ENCODE measurements at regions not wholly inside any gene's neighbourhood (a gene's known extent, or its start where the extent isn't known, plus 50 kb on each side); places are given as distances from the start of the nearest gene placed in this dataset.

DNA sequence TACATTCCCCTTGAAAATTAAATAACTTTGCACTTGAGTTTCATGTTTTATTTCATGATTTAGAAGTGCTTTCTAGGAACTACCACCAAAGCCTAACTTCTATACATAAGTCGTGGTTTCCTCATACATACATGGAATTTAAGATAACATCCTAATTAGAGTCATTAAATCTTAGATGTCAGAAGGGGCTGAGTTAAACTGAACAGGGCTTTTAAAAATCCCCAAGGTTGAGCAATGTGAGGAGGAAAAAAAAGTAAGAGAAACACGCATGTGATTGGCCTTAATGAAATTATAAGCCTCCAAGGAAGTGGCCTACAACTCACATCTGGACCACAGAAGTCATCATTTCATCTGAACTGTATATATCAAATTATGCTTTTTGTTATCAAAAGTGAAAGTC lies 303.1 kb upstream of the SEMA6D start:
- no peak overlapping the region for H3K27ac ChIP-seq (ENCODE audit: low read depth, low read length)
- peaks cover 7% of the 10 kb centered on the region; the same call in 1 of the 2 replicates for H3K4me1 ChIP-seq (ENCODE audit: control insufficient read depth, insufficient read depth, low read length)
- H3K9me3 ChIP-seq (ENCODE audit: control insufficient read depth, insufficient read depth, low read depth, low read length): no peaks in the 10 kb centered on the region

DNA sequence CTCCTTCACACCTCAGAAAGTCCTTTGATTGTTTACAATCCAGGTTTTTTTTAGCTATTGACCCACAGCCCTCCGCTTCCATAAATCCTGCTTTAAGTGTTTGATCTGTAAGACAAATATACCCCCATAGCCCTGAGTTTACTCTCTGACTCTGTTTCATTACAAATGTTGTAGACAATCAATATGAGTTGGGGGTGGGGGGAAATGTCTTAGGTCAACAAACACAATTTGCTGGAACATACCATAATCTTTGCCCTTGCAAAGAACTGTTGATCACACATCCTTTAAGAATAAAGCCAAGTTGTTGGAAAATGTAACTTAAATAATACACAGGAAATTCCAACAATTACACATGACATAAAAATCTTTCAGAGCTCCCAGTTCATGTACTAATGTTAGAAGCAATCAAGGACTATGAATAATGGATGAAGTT lies 301.8 kb upstream of the SEMA6D start:
- Histone ChIP-seq H3K9ac (ENCODE audit: low read length) (no peak overlapping the region), H3K4me3 (ENCODE audit: low read depth, low read length) (no peak overlapping the region), H3K9me3 (ENCODE audit: control insufficient read depth, insufficient read depth, low read depth, low read length) (no peaks in the 10 kb centered on the region), H3K4me1 (ENCODE audit: control insufficient read depth, insufficient read depth, low read length) (peaks cover 7% of the 10 kb centered on the region; the same call in 1 of the 2 replicates), H3K27ac (ENCODE audit: low read depth, low read length) (no peak overlapping the region), H3K27me3 (ENCODE audit: control insufficient read depth, insufficient read depth, low read length) (no peaks in the 10 kb centered on the region), H3K36me3 (ENCODE audit: control insufficient read depth, insufficient read depth, low read length) (no peaks in the 10 kb centered on the region)

More for the DNA sequence above, 303.1 kb upstream of the SEMA6D start:
- no peaks in the 10 kb centered on the region for H3K27me3 ChIP-seq (ENCODE audit: control insufficient read depth, insufficient read depth, low read length)
- no peaks in the 10 kb centered on the region for H3K36me3 ChIP-seq (ENCODE audit: control insufficient read depth, insufficient read depth, low read length)
- H3K9ac ChIP-seq (ENCODE audit: low read length): no peak overlapping the region
- H3K4me3 ChIP-seq (ENCODE audit: low read depth, low read length): no peak overlapping the region

DNA sequence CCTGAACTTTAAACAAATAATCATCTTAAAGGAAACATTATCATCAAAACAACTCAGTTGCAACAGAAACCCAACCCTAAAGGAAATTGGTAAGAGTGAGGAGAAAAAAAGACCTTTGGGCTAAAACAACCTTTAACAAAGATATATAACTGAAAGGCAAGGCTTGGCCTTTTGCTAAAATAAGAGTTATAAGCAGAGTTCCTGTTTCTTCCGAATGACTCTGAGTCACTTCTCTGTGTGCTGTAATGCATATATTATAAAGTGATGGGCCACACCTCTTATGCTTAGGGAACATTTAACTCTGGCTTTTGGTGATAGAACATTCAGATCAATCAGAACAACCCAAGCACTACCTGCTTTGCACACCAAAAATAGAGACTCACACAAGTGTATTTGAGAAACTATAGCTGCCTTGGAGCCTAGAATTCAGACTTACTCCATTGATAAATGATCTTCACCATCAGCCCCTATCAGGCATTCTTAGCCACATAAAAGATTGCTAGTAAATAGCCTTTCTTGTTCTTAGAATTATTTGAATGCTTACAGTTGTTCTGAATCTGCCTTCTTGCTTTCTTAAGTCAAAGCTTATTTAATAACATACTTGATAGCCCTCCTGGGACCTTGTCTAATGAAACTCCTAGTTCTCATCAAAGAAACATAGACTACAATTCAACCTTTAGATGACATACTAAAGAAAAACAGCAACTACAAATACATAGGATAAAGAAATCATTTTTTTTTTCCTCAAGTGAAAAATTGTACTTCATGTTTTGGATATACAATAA lies 294.2 kb upstream of the SEMA6D start:
- Histone ChIP-seq H3K27me3 (ENCODE audit: control insufficient read depth, insufficient read depth, low read length) (no peaks in the 10 kb centered on the region), H3K4me3 (ENCODE audit: low read depth, low read length) (no peak overlapping the region), H3K4me1 (ENCODE audit: control insufficient read depth, insufficient read depth, low read length) (no peaks in the 10 kb centered on the region), H3K36me3 (ENCODE audit: control insufficient read depth, insufficient read depth, low read length) (no peaks in the 10 kb centered on the region), H3K9me3 (ENCODE audit: control insufficient read depth, insufficient read depth, low read depth, low read length) (no peaks in the 10 kb centered on the region), H3K9ac (ENCODE audit: low read length) (no peak overlapping the region), H3K27ac (ENCODE audit: low read depth, low read length) (no peak overlapping the region)

DNA sequence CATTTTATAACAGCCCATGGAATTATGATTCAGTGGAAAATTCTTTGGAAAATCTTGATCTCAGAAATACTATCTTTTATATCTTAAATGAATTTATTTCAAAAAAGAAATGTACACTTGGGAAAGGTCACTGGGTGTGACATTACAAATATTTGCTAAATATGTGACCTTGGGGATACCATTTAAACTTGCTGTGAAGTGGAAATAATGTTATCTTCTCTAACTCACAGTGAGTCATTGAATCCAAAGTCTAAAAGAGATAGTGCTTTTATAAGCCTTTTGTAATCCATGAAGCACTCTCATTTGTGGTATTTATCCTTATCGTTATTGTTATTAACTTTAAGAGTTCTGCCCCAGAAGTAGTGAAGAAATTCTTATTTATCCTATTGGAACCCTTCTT lies 289.8 kb upstream of the SEMA6D start:
- Histone ChIP-seq H3K27ac (ENCODE audit: low read depth, low read length) (no peak overlapping the region), H3K9ac (ENCODE audit: low read length) (no peak overlapping the region), H3K9me3 (ENCODE audit: control insufficient read depth, insufficient read depth, low read depth, low read length) (no peaks in the 10 kb centered on the region), H3K4me1 (ENCODE audit: control insufficient read depth, insufficient read depth, low read length) (no peaks in the 10 kb centered on the region), H3K4me3 (ENCODE audit: low read depth, low read length) (no peak overlapping the region), H3K36me3 (ENCODE audit: control insufficient read depth, insufficient read depth, low read length) (no peaks in the 10 kb centered on the region), H3K27me3 (ENCODE audit: control insufficient read depth, insufficient read depth, low read length) (no peaks in the 10 kb centered on the region)

DNA sequence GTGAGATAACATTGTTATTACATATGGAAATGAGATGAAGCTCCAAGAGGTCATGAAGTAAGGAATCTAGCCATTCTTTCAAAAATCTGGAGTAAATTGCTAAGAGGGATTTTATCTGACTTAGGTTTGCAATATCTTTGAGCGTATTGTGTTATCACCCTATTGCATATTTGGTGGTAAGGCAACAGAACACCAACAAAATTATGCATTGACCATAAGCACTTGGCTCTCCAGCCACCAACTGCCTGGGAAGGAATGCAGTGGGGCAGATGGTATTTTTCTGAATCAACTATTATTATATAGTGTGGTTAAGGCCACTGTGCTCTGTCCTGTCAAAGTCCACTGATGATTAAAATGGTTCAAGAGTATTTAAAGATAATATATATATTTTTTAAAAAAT lies 287.9 kb upstream of the SEMA6D start:
- no peak overlapping the region for H3K9ac ChIP-seq (ENCODE audit: low read length)
- no peaks in the 10 kb centered on the region for H3K4me1 ChIP-seq (ENCODE audit: control insufficient read depth, insufficient read depth, low read length)
- H3K36me3 ChIP-seq (ENCODE audit: control insufficient read depth, insufficient read depth, low read length): no peaks in the 10 kb centered on the region
- no peaks in the 10 kb centered on the region for H3K27me3 ChIP-seq (ENCODE audit: control insufficient read depth, insufficient read depth, low read length)
- H3K9me3 ChIP-seq (ENCODE audit: control insufficient read depth, insufficient read depth, low read depth, low read length): no peaks in the 10 kb centered on the region
- H3K4me3 ChIP-seq (ENCODE audit: low read depth, low read length): no peak overlapping the region
- H3K27ac ChIP-seq (ENCODE audit: low read depth, low read length): no peak overlapping the region

DNA sequence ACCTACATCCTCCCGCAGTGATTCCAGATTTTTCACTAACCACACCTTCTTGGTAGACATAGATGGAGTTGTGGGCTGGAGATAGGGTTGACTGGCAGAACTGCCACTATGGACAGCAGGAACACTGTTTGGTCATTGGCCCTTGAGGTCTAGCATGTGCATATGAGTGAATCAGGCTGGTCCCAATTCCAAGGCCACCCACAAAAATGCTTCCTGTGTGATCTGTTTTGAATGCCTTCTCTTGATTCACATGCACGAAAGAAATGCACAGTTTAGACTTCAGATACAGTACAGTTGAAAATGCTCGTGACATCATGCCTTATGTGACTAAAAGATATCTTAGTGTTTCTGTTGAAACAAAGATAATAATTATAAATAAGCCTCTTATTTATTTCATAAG lies 285.8 kb upstream of the SEMA6D start:
- no peaks in the 10 kb centered on the region for H3K9me3 ChIP-seq (ENCODE audit: control insufficient read depth, insufficient read depth, low read depth, low read length)
- H3K9ac ChIP-seq (ENCODE audit: low read length): no peak overlapping the region
- no peak overlapping the region for H3K27ac ChIP-seq (ENCODE audit: low read depth, low read length)
- H3K36me3 ChIP-seq (ENCODE audit: control insufficient read depth, insufficient read depth, low read length): no peaks in the 10 kb centered on the region
- no peaks in the 10 kb centered on the region for H3K27me3 ChIP-seq (ENCODE audit: control insufficient read depth, insufficient read depth, low read length)
- no peak overlapping the region for H3K4me3 ChIP-seq (ENCODE audit: low read depth, low read length)
- no peaks in the 10 kb centered on the region for H3K4me1 ChIP-seq (ENCODE audit: control insufficient read depth, insufficient read depth, low read length)

DNA sequence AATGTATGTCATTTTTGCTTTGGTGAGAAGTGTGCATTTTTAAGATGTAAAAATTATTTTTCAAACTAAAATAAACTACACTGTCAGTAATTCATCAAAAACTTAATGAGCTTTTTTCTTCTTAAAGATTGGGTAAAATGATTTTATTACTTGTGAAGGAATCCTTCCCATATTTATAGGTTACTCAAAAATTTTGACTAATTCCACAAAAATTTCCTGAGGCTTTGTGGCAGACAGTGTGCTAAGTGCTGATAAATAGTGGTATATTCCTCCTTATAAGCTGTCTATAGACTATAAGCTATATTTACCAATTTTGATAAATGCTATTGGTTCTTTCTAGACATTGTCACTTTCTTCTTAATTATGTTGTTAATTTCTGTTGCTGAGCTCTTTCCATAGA lies 284.5 kb upstream of the SEMA6D start:
- Histone ChIP-seq H3K4me1 (ENCODE audit: control insufficient read depth, insufficient read depth, low read length) (no peaks in the 10 kb centered on the region), H3K9ac (ENCODE audit: low read length) (no peak overlapping the region), H3K27me3 (ENCODE audit: control insufficient read depth, insufficient read depth, low read length) (no peaks in the 10 kb centered on the region), H3K4me3 (ENCODE audit: low read depth, low read length) (no peak overlapping the region), H3K9me3 (ENCODE audit: control insufficient read depth, insufficient read depth, low read depth, low read length) (no peaks in the 10 kb centered on the region), H3K27ac (ENCODE audit: low read depth, low read length) (no peak overlapping the region), H3K36me3 (ENCODE audit: control insufficient read depth, insufficient read depth, low read length) (no peaks in the 10 kb centered on the region)

DNA sequence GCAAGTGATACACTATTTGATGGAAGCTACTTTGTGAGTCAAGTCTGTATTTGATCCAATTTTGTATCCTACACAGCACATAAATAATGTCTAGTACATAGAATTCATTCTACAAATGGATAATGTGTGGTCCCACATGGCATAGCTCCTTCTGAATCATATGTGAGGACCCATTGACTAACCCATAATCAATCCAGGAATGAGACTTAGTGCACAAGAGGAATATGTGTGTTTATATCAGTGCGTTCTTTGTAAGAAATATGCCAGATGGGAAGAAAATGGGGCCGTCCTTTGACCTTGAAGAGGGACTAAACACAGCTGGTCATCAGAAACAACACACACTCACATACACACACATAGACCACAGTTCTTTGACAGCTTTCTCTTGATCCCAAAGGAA lies 282.7 kb upstream of the SEMA6D start:
- no peaks in the 10 kb centered on the region for H3K27me3 ChIP-seq (ENCODE audit: control insufficient read depth, insufficient read depth, low read length)
- H3K9ac ChIP-seq (ENCODE audit: low read length): no peak overlapping the region
- H3K36me3 ChIP-seq (ENCODE audit: control insufficient read depth, insufficient read depth, low read length): no peaks in the 10 kb centered on the region
- no peaks in the 10 kb centered on the region for H3K9me3 ChIP-seq (ENCODE audit: control insufficient read depth, insufficient read depth, low read depth, low read length)
- H3K4me3 ChIP-seq (ENCODE audit: low read depth, low read length): no peak overlapping the region
- H3K4me1 ChIP-seq (ENCODE audit: control insufficient read depth, insufficient read depth, low read length): no peaks in the 10 kb centered on the region
- H3K27ac ChIP-seq (ENCODE audit: low read depth, low read length): no peak overlapping the region

DNA sequence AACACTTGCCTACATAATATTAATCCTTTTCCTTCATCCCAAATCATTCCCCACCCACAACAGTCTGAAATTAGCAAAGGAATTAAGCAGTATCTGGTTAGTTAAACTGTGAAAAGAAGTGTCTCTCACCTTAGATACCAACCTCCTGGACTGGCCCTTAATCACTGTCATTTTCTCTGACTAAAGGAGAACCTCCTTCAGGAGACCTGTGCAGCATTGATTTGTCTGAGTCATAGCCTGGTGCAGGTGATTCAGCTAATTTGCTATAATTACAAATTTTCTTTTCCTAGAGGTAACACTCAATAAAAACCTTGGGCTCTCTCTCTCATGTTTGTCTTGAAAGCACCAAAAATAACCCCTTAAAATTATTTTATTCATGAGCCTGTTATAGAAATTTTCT lies 279.8 kb upstream of the SEMA6D start:
- Histone ChIP-seq H3K27me3 (ENCODE audit: control insufficient read depth, insufficient read depth, low read length) (no peaks in the 10 kb centered on the region), H3K4me1 (ENCODE audit: control insufficient read depth, insufficient read depth, low read length) (peaks cover 9% of the 10 kb centered on the region; the same call in 1 of the 2 replicates), H3K27ac (ENCODE audit: low read depth, low read length) (no peak overlapping the region), H3K9me3 (ENCODE audit: control insufficient read depth, insufficient read depth, low read depth, low read length) (no peaks in the 10 kb centered on the region), H3K4me3 (ENCODE audit: low read depth, low read length) (no peak overlapping the region), H3K36me3 (ENCODE audit: control insufficient read depth, insufficient read depth, low read length) (no peaks in the 10 kb centered on the region), H3K9ac (ENCODE audit: low read length) (no peak overlapping the region)

DNA sequence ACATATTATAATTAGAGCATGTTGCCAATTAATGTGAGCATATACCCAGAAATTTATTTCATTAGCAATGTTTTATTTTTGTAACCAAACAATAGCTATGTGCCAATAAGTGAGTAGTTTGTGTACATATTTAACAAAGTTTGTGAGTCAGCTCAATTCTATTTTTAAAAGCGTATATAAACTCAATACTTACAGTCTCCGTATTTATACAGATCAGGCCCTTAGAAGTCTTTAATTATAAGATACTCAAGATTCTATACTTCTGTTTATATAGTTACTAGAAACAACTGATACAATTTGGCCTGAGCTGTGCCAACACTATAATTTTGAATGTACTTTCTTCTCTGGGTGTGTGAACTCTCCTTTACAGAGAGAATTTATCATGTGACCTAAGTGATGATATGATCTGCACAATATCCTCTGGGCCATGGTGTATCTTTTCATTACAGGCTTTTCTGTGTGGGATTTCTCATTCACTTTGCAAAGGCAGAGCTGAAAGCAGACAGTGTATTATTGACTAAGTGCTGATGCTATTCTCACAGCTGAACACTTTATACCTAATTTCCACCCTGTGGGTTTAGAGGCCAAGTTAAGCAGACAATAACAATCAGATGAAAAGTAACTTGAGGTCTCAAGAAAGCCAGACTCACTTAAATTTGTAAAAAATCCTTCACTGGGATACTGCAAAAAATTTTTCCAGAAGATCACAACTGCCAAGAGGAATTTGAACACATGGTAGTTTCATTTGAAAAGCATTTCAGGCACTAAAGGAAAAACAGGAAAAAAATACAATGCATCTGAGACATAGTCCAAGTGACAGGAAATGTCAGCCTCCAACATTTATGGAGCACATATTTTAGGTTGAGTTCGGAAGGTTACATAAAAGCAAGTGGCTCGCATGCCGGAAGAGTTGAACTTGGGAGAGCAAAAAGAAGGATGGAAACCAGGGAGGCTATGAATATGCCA lies 277.9 kb upstream of the SEMA6D start:
- H3K9me3 ChIP-seq (ENCODE audit: control insufficient read depth, insufficient read depth, low read depth, low read length): no peaks in the 10 kb centered on the region
- no peak overlapping the region for H3K4me3 ChIP-seq (ENCODE audit: low read depth, low read length)
- peaks cover 9% of the 10 kb centered on the region; the same call in 1 of the 2 replicates for H3K4me1 ChIP-seq (ENCODE audit: control insufficient read depth, insufficient read depth, low read length)
- H3K27ac ChIP-seq (ENCODE audit: low read depth, low read length): no peak overlapping the region
- no peaks in the 10 kb centered on the region for H3K27me3 ChIP-seq (ENCODE audit: control insufficient read depth, insufficient read depth, low read length)
- no peak overlapping the region for H3K9ac ChIP-seq (ENCODE audit: low read length)
- H3K36me3 ChIP-seq (ENCODE audit: control insufficient read depth, insufficient read depth, low read length): no peaks in the 10 kb centered on the region

DNA sequence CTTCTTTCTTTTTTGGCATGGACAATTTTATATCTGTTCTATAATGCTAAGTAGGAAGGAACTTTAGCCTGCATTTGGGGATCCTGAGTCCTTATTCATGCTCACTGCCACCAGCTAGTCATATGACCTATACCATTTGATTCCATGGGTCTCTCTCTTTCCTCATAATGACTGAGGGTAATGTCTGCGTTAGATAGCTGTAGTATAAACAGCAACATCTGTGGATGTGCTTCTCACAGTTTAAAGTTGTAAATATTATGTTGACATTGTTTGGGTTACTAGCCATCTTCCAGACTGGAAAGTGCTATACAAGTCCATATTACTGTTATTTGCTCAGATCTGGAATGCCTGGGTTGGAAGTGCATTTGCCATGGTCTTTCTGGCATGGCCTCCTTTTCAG lies 274.9 kb upstream of the SEMA6D start:
- H3K36me3 ChIP-seq (ENCODE audit: control insufficient read depth, insufficient read depth, low read length): no peaks in the 10 kb centered on the region
- H3K9me3 ChIP-seq (ENCODE audit: control insufficient read depth, insufficient read depth, low read depth, low read length): 0 out of 2 replicates have a peak, but pooled peaks cover 2% of the 10 kb centered on the region
- H3K27me3 ChIP-seq (ENCODE audit: control insufficient read depth, insufficient read depth, low read length): no peaks in the 10 kb centered on the region
- no peak overlapping the region for H3K9ac ChIP-seq (ENCODE audit: low read length)
- H3K27ac ChIP-seq (ENCODE audit: low read depth, low read length): no peak overlapping the region
- no peak overlapping the region for H3K4me3 ChIP-seq (ENCODE audit: low read depth, low read length)
- H3K4me1 ChIP-seq (ENCODE audit: control insufficient read depth, insufficient read depth, low read length): peaks cover 9% of the 10 kb centered on the region; the same call in 1 of the 2 replicates

Measured in HUES6 (cell line).